Islet precursor cell (in vitro differentiated cells): ENCODE measurements at regions not wholly inside any gene's neighbourhood (a gene's known extent, or its start where the extent isn't known, plus 50 kb on each side); places are given as distances from the start of the nearest gene placed in this dataset.
"Not testable (repeated sequence)": the region's sequence is repeated elsewhere in the genome, so short reads cannot be mapped to it uniquely, and the experiment has no call there.

Source experiments
- DNase-seq: peaks from one replicate; pipeline ENCODE4 v3.0.0-alpha.2; 2018

GRCh38 chr7:12893292-12893691 is 205.9 kb downstream of the ARL4A start:
- no peak for DNase-seq

GRCh38 chr7:12895296-12895695 is 207.9 kb downstream of the ARL4A start:
- no peak for DNase-seq

GRCh38 chr7:12896316-12896715 is 208.9 kb downstream of the ARL4A start:
- no peak for DNase-seq

GRCh38 chr7:12898004-12898403 is 210.6 kb downstream of the ARL4A start:
- DNase-seq = no peak

GRCh38 chr7:12898620-12899019 is 211.2 kb downstream of the ARL4A start:
- no peak for DNase-seq

- DNase-seq = no peak
These were observed 218.2 kb downstream of the ARL4A start for GRCh38 chr7:12905671-12906070.

- DNase-seq = no peak
These were observed 220.3 kb downstream of the ARL4A start for GRCh38 chr7:12907774-12908173.

GRCh38 chr7:12909483-12909882 is 222.1 kb downstream of the ARL4A start:
- DNase-seq = no peak

GRCh38 chr7:12911053-12911452 is 223.6 kb downstream of the ARL4A start:
- DNase-seq = no peak

- no peak for DNase-seq
These were observed 225.6 kb downstream of the ARL4A start for GRCh38 chr7:12913002-12913401.

GRCh38 chr7:12917801-12918200 is 230.4 kb downstream of the ARL4A start:
- DNase-seq = no peak

GRCh38 chr7:12921751-12922345 is 234.4 kb downstream of the ARL4A start:
- DNase-seq = no peak

- no peak for DNase-seq
These were observed 236.5 kb downstream of the ARL4A start for GRCh38 chr7:12923971-12924370.

- no peak for DNase-seq
These were observed 238.8 kb downstream of the ARL4A start for GRCh38 chr7:12926206-12926605.

- no peak for DNase-seq
These were observed 240.4 kb downstream of the ARL4A start for GRCh38 chr7:12927635-12928434.

- no peak for DNase-seq
These were observed 242.2 kb downstream of the ARL4A start for GRCh38 chr7:12929476-12930140.

GRCh38 chr7:12930534-12930933 is 243.1 kb downstream of the ARL4A start:
- no peak for DNase-seq

- DNase-seq = not testable (repeated sequence)
These were observed 244.0 kb downstream of the ARL4A start for GRCh38 chr7:12931465-12931864.

- no peak for DNase-seq
These were observed 252.3 kb downstream of the ARL4A start for GRCh38 chr7:12939694-12940093.

GRCh38 chr7:12941512-12941911 is 254.1 kb downstream of the ARL4A start:
- DNase-seq = no peak

- no peak for DNase-seq
These were observed 255.2 kb downstream of the ARL4A start for GRCh38 chr7:12942609-12943008.

- DNase-seq = no peak
These were observed 256.3 kb downstream of the ARL4A start for GRCh38 chr7:12943781-12944180.

- DNase-seq = no peak
These were observed 258.5 kb downstream of the ARL4A start for GRCh38 chr7:12945901-12946300.

GRCh38 chr7:12947465-12947864 is 260.0 kb downstream of the ARL4A start:
- DNase-seq = no peak
